ENCODE measurements at regions not wholly inside any gene's neighbourhood (a gene's known extent, or its start where the extent isn't known, plus 50 kb on each side); places are given as distances from the start of the nearest gene placed in this dataset.

GRCh38 chr1:13889495-13889894 lies 189.5 kb downstream of the PRDM2 start:
- peaks cover 2 to 87% (median 33%) of the 10 kb centered on the region in 3 experiments for H3K27me3 ChIP-seq (ENCODE audit: control insufficient read depth in 3 of 3, insufficient read depth in 3 of 3, low read depth in 1 of 3, low read length in 3 of 3)
- H3K4me1 ChIP-seq (ENCODE audit: control insufficient read depth in 2 of 2, insufficient read depth in 1 of 2, low read depth in 1 of 2, low read length in 2 of 2): peaks cover 0 to 2% of the 10 kb centered on the region in 2 donors
- no peaks in the 10 kb centered on the region for H3K36me3 ChIP-seq (replicated peaks in 1 of 2; ENCODE audit: control insufficient read depth in 2 of 2, insufficient read depth in 2 of 2, low read length in 2 of 2)
- DNase-seq (ENCODE audit: low spot score): no peak
- H3K9ac ChIP-seq (ENCODE audit: low read depth, low read length, poor library complexity): no peak overlapping the region
- H3K79me1 ChIP-seq (ENCODE audit: low read depth, low read length): no peaks in the 10 kb centered on the region
- no peak overlapping the region for H2BK15ac ChIP-seq (ENCODE audit: low read length)
- H3K4ac ChIP-seq (ENCODE audit: low read length): no peak overlapping the region
- H4K91ac ChIP-seq (ENCODE audit: low read depth, low read length, poor library complexity): no peak overlapping the region
- no peak overlapping the region for H2BK120ac ChIP-seq (ENCODE audit: low read depth, low read length)
- no peak overlapping the region for H3K4me2 ChIP-seq (ENCODE audit: insufficient read depth, low read length, poor library complexity, severe bottlenecking)
- no peak overlapping the region for H2AFZ ChIP-seq (ENCODE audit: low read length)
- H2BK12ac ChIP-seq (ENCODE audit: low read length): no peak overlapping the region
- H3K4me3 ChIP-seq (ENCODE audit: low read length in 2 of 2): no peak overlapping the region
- no peak overlapping the region for H3K18ac ChIP-seq (ENCODE audit: low read length)
- H2AK5ac ChIP-seq (ENCODE audit: low read depth, low read length): no peak overlapping the region
- no peak overlapping the region for H3K14ac ChIP-seq (ENCODE audit: low read length)
- no peak overlapping the region for H4K8ac ChIP-seq (ENCODE audit: low read depth, low read length)
- WGBS, 2 donors (ENCODE audit: extremely low coverage in 2 of 2, insufficient read length in 2 of 2, insufficient replicate concordance in 1 of 2): no CpG with 5 or more reads among the region's 3 CpGs
- H3K23ac ChIP-seq (ENCODE audit: low read depth, low read length, poor library complexity): no peak overlapping the region
- H3K9me3 ChIP-seq (replicated peaks in 1 of 2; ENCODE audit: control insufficient read depth in 2 of 2, insufficient read depth in 1 of 2, low read depth in 1 of 2, low read length in 2 of 2): peaks cover 0 to 9% of the 10 kb centered on the region in 2 donors
- H2BK5ac ChIP-seq (ENCODE audit: low read length): no peak overlapping the region
- no peak overlapping the region for H3K27ac ChIP-seq (replicated peaks; ENCODE audit: low read length)

- no peak overlapping the region for H2BK5ac ChIP-seq (ENCODE audit: low read length)
- H3K36me3 ChIP-seq (replicated peaks in 1 of 2; ENCODE audit: control insufficient read depth in 2 of 2, insufficient read depth in 2 of 2, low read length in 2 of 2): no peaks in the 10 kb centered on the region
- no peak overlapping the region for H3K4me2 ChIP-seq (ENCODE audit: insufficient read depth, low read length, poor library complexity, severe bottlenecking)
- no peak overlapping the region for H4K8ac ChIP-seq (ENCODE audit: low read depth, low read length)
- H2AFZ ChIP-seq (ENCODE audit: low read length): no peak overlapping the region
- H4K91ac ChIP-seq (ENCODE audit: low read depth, low read length, poor library complexity): no peak overlapping the region
- H3K27me3 ChIP-seq (ENCODE audit: control insufficient read depth in 3 of 3, insufficient read depth in 3 of 3, low read depth in 1 of 3, low read length in 3 of 3): peaks cover 2 to 94% (median 36%) of the 10 kb centered on the region in 3 experiments
- DNase-seq (ENCODE audit: low spot score): no peak
- H3K9ac ChIP-seq (ENCODE audit: low read depth, low read length, poor library complexity): no peak overlapping the region
- H2BK120ac ChIP-seq (ENCODE audit: low read depth, low read length): no peak overlapping the region
- no peak overlapping the region for H2BK12ac ChIP-seq (ENCODE audit: low read length)
- H2AK5ac ChIP-seq (ENCODE audit: low read depth, low read length): no peak overlapping the region
- no peak overlapping the region for H3K4ac ChIP-seq (ENCODE audit: low read length)
- H3K14ac ChIP-seq (ENCODE audit: low read length): no peak overlapping the region
- WGBS, 2 donors (ENCODE audit: extremely low coverage in 2 of 2, insufficient read length in 2 of 2, insufficient replicate concordance in 1 of 2): no CpG with 5 or more reads among the region's 2 CpGs
- no peaks in the 10 kb centered on the region for H3K79me1 ChIP-seq (ENCODE audit: low read depth, low read length)
- H3K27ac ChIP-seq (replicated peaks; ENCODE audit: low read length): no peak overlapping the region
- no peak overlapping the region for H3K23ac ChIP-seq (ENCODE audit: low read depth, low read length, poor library complexity)
- peaks cover 0 to 9% of the 10 kb centered on the region in 2 donors for H3K9me3 ChIP-seq (replicated peaks in 1 of 2; ENCODE audit: control insufficient read depth in 2 of 2, insufficient read depth in 1 of 2, low read depth in 1 of 2, low read length in 2 of 2)
- H2BK15ac ChIP-seq (ENCODE audit: low read length): no peak overlapping the region
- no peak overlapping the region for H3K4me3 ChIP-seq (ENCODE audit: low read length in 2 of 2)
- no peak overlapping the region for H3K18ac ChIP-seq (ENCODE audit: low read length)
- H3K4me1 ChIP-seq (ENCODE audit: control insufficient read depth in 2 of 2, insufficient read depth in 1 of 2, low read depth in 1 of 2, low read length in 2 of 2): peaks cover 0 to 2% of the 10 kb centered on the region in 2 donors
Observed at GRCh38 chr1:13890766-13891165, 190.8 kb downstream of the PRDM2 start.

- no peak overlapping the region for H2AK5ac ChIP-seq (ENCODE audit: low read depth, low read length)
- no peak overlapping the region for H3K4ac ChIP-seq (ENCODE audit: low read length)
- no peak overlapping the region for H4K91ac ChIP-seq (ENCODE audit: low read depth, low read length, poor library complexity)
- H3K18ac ChIP-seq (ENCODE audit: low read length): no peak overlapping the region
- H4K8ac ChIP-seq (ENCODE audit: low read depth, low read length): no peak overlapping the region
- DNase-seq (ENCODE audit: low spot score): peak; percentile 5
- no peak overlapping the region for H2BK120ac ChIP-seq (ENCODE audit: low read depth, low read length)
- H3K27me3 ChIP-seq (ENCODE audit: control insufficient read depth in 3 of 3, insufficient read depth in 3 of 3, low read depth in 1 of 3, low read length in 3 of 3): peaks cover 2 to 97% (median 34%) of the 10 kb centered on the region in 3 experiments
- WGBS, 2 donors (ENCODE audit: extremely low coverage in 2 of 2, insufficient read length in 2 of 2, insufficient replicate concordance in 1 of 2): no CpG with 5 or more reads among the region's 7 CpGs
- peaks cover 0 to 9% of the 10 kb centered on the region in 2 donors for H3K9me3 ChIP-seq (replicated peaks in 1 of 2; ENCODE audit: control insufficient read depth in 2 of 2, insufficient read depth in 1 of 2, low read depth in 1 of 2, low read length in 2 of 2)
- H3K79me1 ChIP-seq (ENCODE audit: low read depth, low read length): no peaks in the 10 kb centered on the region
- no peaks in the 10 kb centered on the region for H3K36me3 ChIP-seq (replicated peaks in 1 of 2; ENCODE audit: control insufficient read depth in 2 of 2, insufficient read depth in 2 of 2, low read length in 2 of 2)
- H2BK5ac ChIP-seq (ENCODE audit: low read length): no peak overlapping the region
- no peak overlapping the region for H3K23ac ChIP-seq (ENCODE audit: low read depth, low read length, poor library complexity)
- H3K4me1 ChIP-seq (ENCODE audit: control insufficient read depth in 2 of 2, insufficient read depth in 1 of 2, low read depth in 1 of 2, low read length in 2 of 2): peaks cover 0 to 2% of the 10 kb centered on the region in 2 donors
- H3K4me3 ChIP-seq (ENCODE audit: low read length in 2 of 2): no peak overlapping the region
- peak overlapping the region; percentile 81 for H3K4me2 ChIP-seq (ENCODE audit: insufficient read depth, low read length, poor library complexity, severe bottlenecking)
- no peak overlapping the region for H2BK15ac ChIP-seq (ENCODE audit: low read length)
- H3K27ac ChIP-seq (replicated peaks; ENCODE audit: low read length): no peak overlapping the region
- H2BK12ac ChIP-seq (ENCODE audit: low read length): no peak overlapping the region
- no peak overlapping the region for H3K14ac ChIP-seq (ENCODE audit: low read length)
- H3K9ac ChIP-seq (ENCODE audit: low read depth, low read length, poor library complexity): no peak overlapping the region
- H2AFZ ChIP-seq (ENCODE audit: low read length): peak overlapping the region; percentile 93
Observed at GRCh38 chr1:13892198-13892597, 192.2 kb downstream of the PRDM2 start.

- H3K9ac ChIP-seq (ENCODE audit: low read depth, low read length, poor library complexity): peak overlapping the region; percentile 78
Observed at GRCh38 chr1:13892671-13893325, 192.8 kb downstream of the PRDM2 start.

More at GRCh38 chr1:13892671-13893325, 192.8 kb downstream of the PRDM2 start:
- Histone ChIP-seq H3K4me3 (ENCODE audit: low read length in 2 of 2) (peak overlapping the region; percentile 32 to 78), H2BK120ac (ENCODE audit: low read depth, low read length) (no peak overlapping the region), H3K27ac (replicated peaks; ENCODE audit: low read length) (no peak overlapping the region), H3K23ac (ENCODE audit: low read depth, low read length, poor library complexity) (no peak overlapping the region), H2AFZ (ENCODE audit: low read length) (peak overlapping the region; percentile 93), H3K9me3 (replicated peaks in 1 of 2; ENCODE audit: control insufficient read depth in 2 of 2, insufficient read depth in 1 of 2, low read depth in 1 of 2, low read length in 2 of 2) (peaks cover 0 to 9% of the 10 kb centered on the region in 2 donors), H3K4me2 (ENCODE audit: insufficient read depth, low read length, poor library complexity, severe bottlenecking) (peak overlapping the region; percentile 81), H3K79me1 (ENCODE audit: low read depth, low read length) (no peaks in the 10 kb centered on the region), H3K36me3 (replicated peaks in 1 of 2; ENCODE audit: control insufficient read depth in 2 of 2, insufficient read depth in 2 of 2, low read length in 2 of 2) (no peaks in the 10 kb centered on the region), H4K91ac (ENCODE audit: low read depth, low read length, poor library complexity) (no peak overlapping the region), H2BK12ac (ENCODE audit: low read length) (no peak overlapping the region), H4K8ac (ENCODE audit: low read depth, low read length) (no peak overlapping the region), H3K14ac (ENCODE audit: low read length) (peak overlapping the region; percentile 17), H2BK15ac (ENCODE audit: low read length) (no peak overlapping the region), H3K27me3 (ENCODE audit: control insufficient read depth in 3 of 3, insufficient read depth in 3 of 3, low read depth in 1 of 3, low read length in 3 of 3) (peaks cover 2 to 99% (median 34%) of the 10 kb centered on the region in 3 experiments), H2AK5ac (ENCODE audit: low read depth, low read length) (no peak overlapping the region), H2BK5ac (ENCODE audit: low read length) (no peak overlapping the region), H3K18ac (ENCODE audit: low read length) (peak overlapping the region; percentile 89), H3K4me1 (ENCODE audit: control insufficient read depth in 2 of 2, insufficient read depth in 1 of 2, low read depth in 1 of 2, low read length in 2 of 2) (peaks cover 0 to 2% of the 10 kb centered on the region in 2 donors), H3K4ac (ENCODE audit: low read length) (no peak overlapping the region)
- WGBS, 2 donors (ENCODE audit: extremely low coverage in 2 of 2, insufficient read length in 2 of 2, insufficient replicate concordance in 1 of 2): no CpG with 5 or more reads among the region's 57 CpGs
- peak; percentile 20 for DNase-seq (ENCODE audit: low spot score)
